Coronary artery (tissue), 2 donors: ENCODE measurements at regions not wholly inside any gene's neighbourhood (a gene's known extent, or its start where the extent isn't known, plus 50 kb on each side); places are given as distances from the start of the nearest gene placed in this dataset.

Source experiments
- DNase-seq: peaks from one replicate; pipeline ENCODE4 v3.0.0-alpha.2; 2017; ENCODE audit warnings: low spot score
- H3K27ac ChIP-seq, 2 donors: fragments of 200-600 bp; sonication (generic); one replicate each; pipeline ENCODE4 v1.5.1; 2016 to 2019
- H3K4me3 ChIP-seq: fragments of 200-600 bp; sonication (generic); 2 replicates; pipeline ENCODE4 v1.5.1; 2016; ENCODE audit warnings: mild to moderate bottlenecking, moderate library complexity
- TF ChIP-seq, protein P1 (sequence below): fragments of 200-600 bp; sonication (generic); IDR thresholded peaks from one replicate; pipeline ENCODE4 v1.5.1; 2019; ENCODE audit warnings: antibody characterized with exemption

DNA sequence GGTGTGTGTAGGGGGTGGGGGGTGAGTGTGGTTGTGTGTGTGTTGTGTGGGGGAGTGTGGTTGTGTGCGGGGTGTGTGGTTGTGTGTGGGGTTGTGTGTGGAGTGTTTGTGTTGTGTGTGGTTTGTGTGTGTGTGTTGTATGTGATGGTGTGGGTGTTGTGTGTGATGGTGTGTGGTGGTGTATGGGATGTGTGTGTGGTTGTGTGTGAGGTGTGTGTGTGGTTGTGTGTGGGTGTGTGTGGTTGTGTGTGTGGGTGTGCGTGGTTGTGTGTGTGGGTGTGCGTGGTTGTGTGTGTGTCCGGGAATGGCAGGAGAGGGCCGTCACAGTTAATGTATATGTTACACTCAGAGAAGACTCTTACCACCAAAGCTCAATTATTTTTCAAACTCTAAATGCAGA lies 79.8 kb downstream of the TBXT start:
- Histone ChIP-seq H3K4me3 (no peak overlapping the region), H3K27ac (no peak overlapping the region)
- TF ChIP-seq, protein P1, sequence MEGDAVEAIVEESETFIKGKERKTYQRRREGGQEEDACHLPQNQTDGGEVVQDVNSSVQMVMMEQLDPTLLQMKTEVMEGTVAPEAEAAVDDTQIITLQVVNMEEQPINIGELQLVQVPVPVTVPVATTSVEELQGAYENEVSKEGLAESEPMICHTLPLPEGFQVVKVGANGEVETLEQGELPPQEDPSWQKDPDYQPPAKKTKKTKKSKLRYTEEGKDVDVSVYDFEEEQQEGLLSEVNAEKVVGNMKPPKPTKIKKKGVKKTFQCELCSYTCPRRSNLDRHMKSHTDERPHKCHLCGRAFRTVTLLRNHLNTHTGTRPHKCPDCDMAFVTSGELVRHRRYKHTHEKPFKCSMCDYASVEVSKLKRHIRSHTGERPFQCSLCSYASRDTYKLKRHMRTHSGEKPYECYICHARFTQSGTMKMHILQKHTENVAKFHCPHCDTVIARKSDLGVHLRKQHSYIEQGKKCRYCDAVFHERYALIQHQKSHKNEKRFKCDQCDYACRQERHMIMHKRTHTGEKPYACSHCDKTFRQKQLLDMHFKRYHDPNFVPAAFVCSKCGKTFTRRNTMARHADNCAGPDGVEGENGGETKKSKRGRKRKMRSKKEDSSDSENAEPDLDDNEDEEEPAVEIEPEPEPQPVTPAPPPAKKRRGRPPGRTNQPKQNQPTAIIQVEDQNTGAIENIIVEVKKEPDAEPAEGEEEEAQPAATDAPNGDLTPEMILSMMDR = no peak
- DNase-seq = no peak

GRCh38 chr6:166087246-166087645 lies 80.4 kb downstream of the TBXT start:
- no peak overlapping the region for H3K27ac ChIP-seq
- TF ChIP-seq, protein P1 = no peak
- no peak for DNase-seq
- no peak overlapping the region for H3K4me3 ChIP-seq

GRCh38 chr6:166085500-166085899 lies 82.2 kb downstream of the TBXT start:
- TF ChIP-seq, protein P1 = no peak
- H3K4me3 ChIP-seq = no peak overlapping the region
- no peak for DNase-seq
- H3K27ac ChIP-seq = no peak overlapping the region

GRCh38 chr6:166084951-166085350 lies 82.7 kb downstream of the TBXT start:
- no peak overlapping the region for H3K27ac ChIP-seq
- H3K4me3 ChIP-seq = no peak overlapping the region
- no peak for DNase-seq
- TF ChIP-seq, protein P1 = no peak

DNA sequence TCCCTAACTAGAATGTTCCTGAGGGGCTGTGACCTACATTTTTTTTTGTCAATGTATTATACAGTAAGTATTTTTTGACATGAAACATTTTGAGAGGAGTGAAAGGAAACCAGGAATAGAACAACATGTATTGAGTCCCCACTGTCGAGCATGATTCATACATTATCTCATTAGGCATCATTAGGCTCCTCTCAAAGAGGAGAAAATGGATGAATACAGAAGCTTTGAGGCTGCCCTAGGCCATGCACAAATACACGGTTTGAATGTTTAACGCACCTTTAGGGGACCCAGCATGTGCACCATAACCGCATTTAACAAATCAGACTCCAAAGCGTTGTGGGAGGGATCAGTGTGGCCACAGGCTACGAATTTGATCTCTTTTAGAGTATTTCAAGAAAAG lies 87.8 kb downstream of the TBXT start:
- TF ChIP-seq, protein P1 = no peak
- H3K27ac ChIP-seq = no peak overlapping the region
- H3K4me3 ChIP-seq = no peak overlapping the region
- DNase-seq = no peak

- Histone ChIP-seq H3K27ac (no peak overlapping the region), H3K4me3 (no peak overlapping the region)
- TF ChIP-seq, protein P1 = no peak
- DNase-seq = no peak
Measured at GRCh38 chr6:166078294-166078693, 89.4 kb downstream of the TBXT start.

DNA sequence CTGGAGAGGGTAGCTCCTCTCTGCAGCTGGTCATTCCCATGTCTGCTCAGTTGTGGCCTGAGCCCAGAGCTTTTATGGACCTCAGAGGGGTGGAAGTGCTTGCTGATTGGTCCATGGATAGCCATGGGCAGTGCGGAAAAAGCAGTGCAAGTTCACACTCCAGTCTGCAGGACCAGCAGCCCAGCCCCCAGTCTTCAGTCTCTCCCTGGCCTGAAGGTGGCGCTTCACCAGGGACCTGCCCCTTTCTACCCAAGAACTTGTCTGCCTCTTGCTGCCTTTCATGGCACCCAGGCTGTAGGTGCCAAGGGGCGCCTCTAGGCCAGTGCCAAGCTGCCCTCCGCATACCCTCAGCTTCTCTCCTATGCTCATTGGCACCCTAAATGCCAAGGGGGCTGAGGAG lies 91.0 kb downstream of the TBXT start:
- TF ChIP-seq, protein P1 = no peak
- DNase-seq = no peak
- Histone ChIP-seq H3K27ac (no peak overlapping the region), H3K4me3 (no peak overlapping the region)
